ENCODE measurements at regions not wholly inside any gene's neighbourhood (a gene's known extent, or its start where the extent isn't known, plus 50 kb on each side); places are given as distances from the start of the nearest gene placed in this dataset.

- Histone ChIP-seq H3K4me3 (no peak overlapping the region), H3K27ac (no peak overlapping the region), H3K9me3 (no peaks in the 10 kb centered on the region), H3K27me3 (replicated peaks; ENCODE audit: insufficient read depth) (no peaks in the 10 kb centered on the region), H3K36me3 (no peaks in the 10 kb centered on the region), H3K4me1 (replicated peaks) (no peaks in the 10 kb centered on the region)
- TF ChIP-seq CTCF (IDR thresholded peaks at IDR 0.05) (no peak), POLR2A (IDR thresholded peaks at IDR 0.05) (no peak), POLR2AphosphoS5 (IDR thresholded peaks at IDR 0.05) (no peak)
- 70% methylated on average over 8 of the region's 8 CpGs for WGBS
- intact Hi-C loops (cut with DNase I) = no loop called here
- no peak for DNase-seq (ENCODE audit: low spot score)
Measured at GRCh38 chr6:164409309-164410009, 899.9 kb downstream of the C6orf118 start.

- intact Hi-C loops (cut with DNase I) = no loop called here
- no peak overlapping the region for H3K4me3 ChIP-seq
- H3K4me1 ChIP-seq (replicated peaks) = no peaks in the 10 kb centered on the region
- no peak overlapping the region for H3K27ac ChIP-seq
- no peak for DNase-seq (ENCODE audit: low spot score)
- 62% methylated on average over 5 of the region's 5 CpGs for WGBS
- H3K36me3 ChIP-seq = no peaks in the 10 kb centered on the region
- TF ChIP-seq POLR2AphosphoS5 (IDR thresholded peaks at IDR 0.05) (no peak), CTCF (IDR thresholded peaks at IDR 0.05) (no peak), POLR2A (IDR thresholded peaks at IDR 0.05) (no peak)
- no peaks in the 10 kb centered on the region for H3K9me3 ChIP-seq
- no peaks in the 10 kb centered on the region for H3K27me3 ChIP-seq (replicated peaks; ENCODE audit: insufficient read depth)
Measured at GRCh38 chr6:164408868-164409267, 900.5 kb downstream of the C6orf118 start.

- no peaks in the 10 kb centered on the region for H3K9me3 ChIP-seq
- H3K4me3 ChIP-seq = no peak overlapping the region
- no peak overlapping the region for H3K27ac ChIP-seq
- intact Hi-C loops (cut with DNase I) = no loop called here
- no peaks in the 10 kb centered on the region for H3K4me1 ChIP-seq (replicated peaks)
- TF ChIP-seq POLR2A (IDR thresholded peaks at IDR 0.05) (no peak), POLR2AphosphoS5 (IDR thresholded peaks at IDR 0.05) (no peak), CTCF (IDR thresholded peaks at IDR 0.05) (no peak)
- H3K27me3 ChIP-seq (replicated peaks; ENCODE audit: insufficient read depth) = no peaks in the 10 kb centered on the region
- no peak for DNase-seq (ENCODE audit: low spot score)
- 68% methylated on average over 4 of the region's 4 CpGs for WGBS
- H3K36me3 ChIP-seq = no peaks in the 10 kb centered on the region
Measured at GRCh38 chr6:164404812-164405488, 904.5 kb downstream of the C6orf118 start.

GRCh38 chr6:164401871-164402270, 907.5 kb downstream of the C6orf118 start:
- no peaks in the 10 kb centered on the region for H3K9me3 ChIP-seq
- H3K4me3 ChIP-seq = no peak overlapping the region
- no peak for DNase-seq (ENCODE audit: low spot score)
- no peaks in the 10 kb centered on the region for H3K36me3 ChIP-seq
- H3K27me3 ChIP-seq (replicated peaks; ENCODE audit: insufficient read depth) = no peaks in the 10 kb centered on the region
- intact Hi-C loops (cut with DNase I) = no loop called here
- no peaks in the 10 kb centered on the region for H3K4me1 ChIP-seq (replicated peaks)
- no peak overlapping the region for H3K27ac ChIP-seq
- TF ChIP-seq POLR2AphosphoS5 (IDR thresholded peaks at IDR 0.05) = no peak
- TF ChIP-seq POLR2A (IDR thresholded peaks at IDR 0.05) = no peak
- no peak for TF ChIP-seq CTCF (IDR thresholded peaks at IDR 0.05)
- 100% methylated on average over 2 of the region's 2 CpGs for WGBS

GRCh38 chr6:164398647-164399046, 910.8 kb downstream of the C6orf118 start:
- intact Hi-C loops (cut with DNase I) = no loop called here
- DNase-seq (ENCODE audit: low spot score) = no peak
- TF ChIP-seq POLR2A (IDR thresholded peaks at IDR 0.05) = no peak
- Histone ChIP-seq H3K27me3 (replicated peaks; ENCODE audit: insufficient read depth) (no peaks in the 10 kb centered on the region), H3K4me1 (replicated peaks) (no peaks in the 10 kb centered on the region), H3K36me3 (no peaks in the 10 kb centered on the region), H3K27ac (no peak overlapping the region), H3K4me3 (no peak overlapping the region), H3K9me3 (no peaks in the 10 kb centered on the region)
- WGBS = 71% methylated on average over 1 of the region's 1 CpG
